Ishikawa (cell line): ENCODE measurements at regions not wholly inside any gene's neighbourhood (a gene's known extent, or its start where the extent isn't known, plus 50 kb on each side); places are given as distances from the start of the nearest gene placed in this dataset.

ENCODE experiments used
- CEBPB ChIP-seq: IDR thresholded peaks from 2 replicates; pipeline ENCODE4 v1.6.1; 2012
- CREB1 ChIP-seq: IDR thresholded peaks from 2 replicates; pipeline ENCODE4 v1.6.1; 2012; ENCODE audit warnings: low read depth
- EGR1 ChIP-seq: IDR thresholded peaks from 2 replicates; pipeline ENCODE4 v1.6.1; 2012
- EP300 ChIP-seq: IDR thresholded peaks from 2 replicates; pipeline ENCODE4 v1.6.1; 2012; ENCODE audit warnings: borderline replicate concordance
- FOXM1 ChIP-seq: IDR thresholded peaks from 2 replicates; pipeline ENCODE4 v1.6.1; 2012; ENCODE audit warnings: low read depth, borderline replicate concordance
- MAX ChIP-seq: IDR thresholded peaks from 2 replicates; pipeline ENCODE4 v1.6.1; 2012
- NFIC ChIP-seq: IDR thresholded peaks from 2 replicates; pipeline ENCODE4 v1.6.1; 2012
- REST ChIP-seq: IDR thresholded peaks from 2 replicates; pipeline ENCODE4 v1.6.1; 2012; ENCODE audit warnings: low read depth, mild to moderate bottlenecking
- TAF1 ChIP-seq: IDR thresholded peaks from 2 replicates; pipeline ENCODE4 v1.6.1; 2012; ENCODE audit warnings: low read depth, mild to moderate bottlenecking
- TCF12 ChIP-seq: IDR thresholded peaks from 2 replicates; pipeline ENCODE4 v1.6.1; 2012; ENCODE audit warnings: low read depth
- USF1 ChIP-seq: IDR thresholded peaks from 2 replicates; pipeline ENCODE4 v1.6.1; 2012
- YY1 ChIP-seq: IDR thresholded peaks from 2 replicates; pipeline ENCODE4 v1.6.1; 2012; ENCODE audit warnings: low read depth
- ZBTB7A ChIP-seq: IDR thresholded peaks from 2 replicates; pipeline ENCODE4 v1.6.1; 2012; ENCODE audit warnings: low read depth

GRCh38 chr11:15726893-15727519 is 612.3 kb downstream of the INSC start:
- TF ChIP-seq NFIC, result peak; percentile 22; the same call in 1 of the 2 replicates
- TF ChIP-seq ZBTB7A, result no peak
- TF ChIP-seq EP300, result no peak
- TF ChIP-seq TCF12, result no peak
- TF ChIP-seq MAX, result no peak
- TF ChIP-seq YY1, result no peak
- TF ChIP-seq USF1, result no peak
- TF ChIP-seq EGR1, result no peak
- TF ChIP-seq REST, result no peak
- TF ChIP-seq CREB1, result no peak
- TF ChIP-seq CEBPB, result no peak
- no peak for TF ChIP-seq TAF1
- no peak for TF ChIP-seq FOXM1
